ENCODE measurements at regions not wholly inside any gene's neighbourhood (a gene's known extent, or its start where the extent isn't known, plus 50 kb on each side); places are given as distances from the start of the nearest gene placed in this dataset.

- no peak for DNase-seq
These were observed 88.4 kb upstream of the ZMIZ1 start for GRCh38 chr10:78980354-78980753.

GRCh38 chr10:78980815-78981214 is 88.0 kb upstream of the ZMIZ1 start:
- DNase-seq, result peak; percentile 67

GRCh38 chr10:78981257-78981969 is 87.4 kb upstream of the ZMIZ1 start:
- DNase-seq, result peak; percentile 60

- DNase-seq, result no peak
These were observed 86.8 kb upstream of the ZMIZ1 start for GRCh38 chr10:78981970-78982281.

GRCh38 chr10:78982726-78983125 is 86.0 kb upstream of the ZMIZ1 start:
- no peak for DNase-seq

GRCh38 chr10:78983608-78984007 is 85.2 kb upstream of the ZMIZ1 start:
- no peak for DNase-seq

- no peak for DNase-seq
These were observed 82.6 kb upstream of the ZMIZ1 start for GRCh38 chr10:78985973-78986818.

GRCh38 chr10:78991187-78991586 is 77.6 kb upstream of the ZMIZ1 start:
- peak; percentile 80 for DNase-seq

GRCh38 chr10:78992333-78992732 is 76.4 kb upstream of the ZMIZ1 start:
- DNase-seq, result no peak

- DNase-seq, result no peak
These were observed 75.4 kb upstream of the ZMIZ1 start for GRCh38 chr10:78993261-78993945.

- no peak for DNase-seq
These were observed 72.6 kb upstream of the ZMIZ1 start for GRCh38 chr10:78995987-78996791.

GRCh38 chr10:78996792-78997129 is 72.0 kb upstream of the ZMIZ1 start:
- no peak for DNase-seq

GRCh38 chr10:78997635-78998618 is 70.8 kb upstream of the ZMIZ1 start:
- peak; percentile 39 for DNase-seq

- DNase-seq, result peak; percentile 94
These were observed 67.5 kb upstream of the ZMIZ1 start for GRCh38 chr10:79001082-79001885.

- no peak for DNase-seq
These were observed 66.4 kb upstream of the ZMIZ1 start for GRCh38 chr10:79002336-79002735.

GRCh38 chr10:79003183-79004100 is 65.3 kb upstream of the ZMIZ1 start:
- DNase-seq, result no peak

GRCh38 chr10:79004311-79004710 is 64.5 kb upstream of the ZMIZ1 start:
- no peak for DNase-seq

GRCh38 chr10:79005126-79005810 is 63.5 kb upstream of the ZMIZ1 start:
- DNase-seq, result no peak

- DNase-seq, result no peak
These were observed 61.7 kb upstream of the ZMIZ1 start for GRCh38 chr10:79007018-79007417.

Measured in suppressor macrophage treated with lipopolysaccharide for 4 hours (primary cell).